NCI-H2227 (cell line): ENCODE measurements at regions not wholly inside any gene's neighbourhood (a gene's known extent, or its start where the extent isn't known, plus 50 kb on each side); places are given as distances from the start of the nearest gene placed in this dataset.
"Not testable (repeated sequence)": the region's sequence is repeated elsewhere in the genome, so short reads cannot be mapped to it uniquely, and the experiment has no call there.

Experiments
- DNase-seq: peaks from one replicate; lab custom pipeline; 2025; ENCODE audit not compliant: unreplicated experiment; lab: John Stamatoyannopoulos, UW

DNA sequence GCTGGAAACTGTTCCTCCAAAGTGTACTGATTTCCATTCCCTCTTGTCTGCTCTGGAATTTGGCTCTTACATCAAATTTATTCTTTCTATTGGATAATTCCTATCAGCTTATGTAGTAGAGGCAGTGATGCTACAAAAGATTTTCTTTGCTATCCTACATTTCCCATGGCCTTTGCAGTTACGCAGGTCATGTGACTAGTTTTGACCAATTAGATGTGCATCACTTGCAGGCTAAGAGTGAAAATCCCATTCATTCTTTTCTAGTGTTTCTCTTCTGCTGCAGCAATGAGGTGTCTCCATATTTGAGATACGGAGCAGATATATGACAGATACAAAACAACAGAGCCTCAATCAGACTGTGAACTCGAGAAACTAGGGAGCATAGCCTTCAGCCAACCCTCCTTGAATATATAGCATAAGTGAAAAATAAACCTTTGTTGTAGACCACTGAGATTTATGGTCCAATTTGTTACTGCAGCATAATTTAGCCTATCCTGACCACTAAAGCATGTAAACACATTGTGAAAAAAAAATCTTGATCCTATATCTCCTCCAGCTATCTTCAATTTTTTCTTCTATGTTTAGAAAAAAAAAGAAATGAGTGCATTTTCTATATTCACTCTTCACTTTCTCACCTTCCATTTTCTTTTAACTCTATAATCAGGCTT, 102.0 kb downstream of the HNMT start:
- no peak for DNase-seq

- DNase-seq, result no peak
Observed at GRCh38 chr2:138066841-138067240, 102.6 kb downstream of the HNMT start.

DNA sequence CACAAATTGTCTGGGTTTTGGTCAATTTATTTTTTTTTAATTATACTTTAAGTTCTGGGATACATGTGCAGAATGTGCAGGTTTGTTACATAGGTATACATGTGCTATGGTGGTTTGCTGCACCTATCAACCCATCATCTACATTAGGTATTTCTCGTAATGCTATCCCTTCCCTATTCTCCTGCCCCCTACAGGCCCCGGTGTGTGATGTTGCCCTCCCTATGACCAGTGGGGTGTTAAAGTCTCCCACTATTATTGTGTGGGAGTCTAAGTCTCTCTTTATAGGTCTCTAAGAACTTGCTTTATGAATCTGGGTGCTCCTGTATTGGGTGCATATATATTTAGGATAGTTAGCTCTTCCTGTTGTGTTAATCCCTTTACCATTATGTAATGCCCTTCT, 104.4 kb downstream of the HNMT start:
- not testable (repeated sequence) for DNase-seq

- DNase-seq, result not testable (repeated sequence)
Observed at GRCh38 chr2:138071042-138071719, 106.9 kb downstream of the HNMT start.

GRCh38 chr2:138071720-138072719, 107.7 kb downstream of the HNMT start:
- DNase-seq, result peak; percentile 39

DNA sequence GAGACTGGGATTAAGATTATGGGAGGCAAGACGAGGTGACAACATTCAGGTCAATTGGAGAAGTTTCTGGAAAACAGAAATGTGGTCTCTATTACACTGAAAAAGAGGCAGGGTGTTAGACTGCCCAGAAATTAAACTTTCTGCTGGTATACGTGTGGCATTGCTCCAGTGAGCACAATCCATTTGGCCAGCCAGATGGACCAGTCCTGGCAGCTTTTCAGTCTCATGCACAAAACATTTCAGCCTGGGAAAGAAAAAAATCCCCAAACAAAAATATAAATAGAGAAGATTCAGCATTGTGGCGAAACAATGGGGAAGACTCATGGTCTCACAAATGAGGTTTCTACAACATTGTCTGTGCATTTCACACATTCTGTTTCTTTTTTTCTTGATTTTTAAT, 113.9 kb downstream of the HNMT start:
- DNase-seq, result no peak

- no peak for DNase-seq
Observed at GRCh38 chr2:138079976-138080375, 115.7 kb downstream of the HNMT start.

DNA sequence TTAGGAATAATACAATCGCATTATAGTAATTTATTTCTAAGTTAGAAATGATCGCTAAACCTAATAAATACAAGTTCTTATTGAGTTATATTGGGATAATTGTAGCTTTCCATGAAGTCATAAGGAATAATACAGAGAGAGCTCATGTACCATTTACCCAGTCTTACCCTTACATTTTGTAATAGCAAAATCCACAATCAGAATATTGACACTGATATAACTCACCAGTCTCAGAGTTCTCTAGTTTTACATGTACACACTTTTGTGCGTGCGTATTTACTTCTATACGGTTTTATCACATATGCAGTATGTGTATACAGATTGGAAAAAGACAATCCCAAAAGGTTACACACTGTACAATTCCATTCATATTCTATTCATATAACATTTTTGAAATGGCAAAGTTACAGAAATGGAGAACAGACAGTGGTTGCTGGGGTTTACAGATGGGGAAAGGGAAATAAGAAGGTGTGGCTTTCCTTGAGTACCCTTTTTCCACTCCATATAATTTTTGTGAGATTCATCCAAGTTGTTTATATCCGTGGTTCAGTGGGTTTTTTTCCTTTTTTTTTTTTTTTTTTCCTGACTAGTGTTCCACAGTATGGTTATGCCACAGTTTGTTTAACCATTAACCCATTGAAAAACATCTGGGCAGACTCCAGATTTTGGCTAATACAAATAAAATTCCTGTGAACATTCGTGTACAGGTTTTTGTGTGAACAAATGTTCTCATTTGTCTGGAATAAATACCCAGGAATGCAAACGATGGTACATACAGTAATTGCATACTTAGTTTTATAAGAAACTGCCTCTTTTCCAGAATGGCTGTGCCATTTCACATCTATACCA, 117.2 kb downstream of the HNMT start:
- DNase-seq, result no peak

DNA sequence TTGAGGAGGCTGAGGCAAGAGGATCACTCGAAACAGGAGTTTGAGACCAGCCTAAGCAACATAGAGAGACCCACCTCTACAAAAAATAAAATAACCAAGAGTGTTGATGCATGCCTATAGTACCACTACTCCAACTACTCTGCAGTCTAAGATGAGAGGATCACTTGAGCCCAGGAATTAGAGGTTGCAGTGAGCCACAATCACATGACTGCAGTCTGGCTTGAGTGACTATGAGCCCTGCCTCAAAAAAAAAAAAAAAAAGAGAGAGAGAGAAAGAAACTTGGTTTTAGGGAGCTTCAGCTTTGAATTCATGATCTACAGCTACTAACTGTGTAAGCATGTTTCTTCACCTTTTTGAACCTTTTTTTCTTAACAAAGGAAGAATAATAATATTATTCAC, 119.9 kb downstream of the HNMT start:
- no peak for DNase-seq

DNA sequence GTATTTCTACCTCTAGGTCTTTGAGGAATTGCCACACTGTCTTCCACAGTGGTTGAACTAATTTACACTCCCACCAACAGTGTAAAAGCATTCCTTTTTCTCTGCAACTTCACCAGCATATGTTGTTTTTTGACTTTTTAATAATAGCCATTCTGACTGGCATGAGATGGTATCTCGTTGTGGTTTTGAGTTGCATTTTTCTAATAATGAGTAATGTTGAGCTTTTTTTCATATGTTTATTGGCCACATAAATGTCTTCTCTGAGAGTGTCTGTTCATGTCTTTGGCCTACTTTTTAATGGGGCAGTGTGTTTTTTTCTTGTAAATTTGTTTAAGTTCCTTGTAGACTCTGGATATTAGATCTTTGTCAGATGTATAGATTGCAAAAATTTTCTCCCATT, 121.2 kb downstream of the HNMT start:
- not testable (repeated sequence) for DNase-seq

- no peak for DNase-seq
Observed at GRCh38 chr2:138086576-138086975, 122.3 kb downstream of the HNMT start.

- peak; percentile 57 for DNase-seq
Observed at GRCh38 chr2:138087751-138088593, 123.7 kb downstream of the HNMT start.

GRCh38 chr2:138090330-138090729, 126.1 kb downstream of the HNMT start:
- DNase-seq, result peak; percentile 39

GRCh38 chr2:138093455-138093854, 129.2 kb downstream of the HNMT start:
- no peak for DNase-seq

GRCh38 chr2:138094031-138094430, 129.8 kb downstream of the HNMT start:
- no peak for DNase-seq

GRCh38 chr2:138095336-138095735, 131.1 kb downstream of the HNMT start:
- DNase-seq, result no peak

DNA sequence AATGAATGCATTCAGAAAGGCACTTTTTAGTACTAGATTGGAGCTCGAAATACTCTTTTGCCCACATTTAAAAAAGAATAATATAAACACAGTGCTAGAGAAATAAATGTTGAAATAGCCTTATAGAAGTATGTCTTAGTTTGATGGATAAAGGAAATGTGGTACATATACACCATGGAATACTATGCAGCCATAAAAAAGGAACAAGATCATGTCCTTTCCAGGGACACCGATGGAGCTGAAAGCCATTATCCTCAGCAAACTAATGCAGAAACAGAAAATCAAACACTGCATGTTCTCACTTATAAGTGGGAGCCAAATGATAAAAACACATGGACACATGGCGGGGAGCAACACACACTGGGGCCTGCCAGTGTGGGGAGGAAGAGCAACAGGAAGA, 135.0 kb downstream of the HNMT start:
- not testable (repeated sequence) for DNase-seq

DNA sequence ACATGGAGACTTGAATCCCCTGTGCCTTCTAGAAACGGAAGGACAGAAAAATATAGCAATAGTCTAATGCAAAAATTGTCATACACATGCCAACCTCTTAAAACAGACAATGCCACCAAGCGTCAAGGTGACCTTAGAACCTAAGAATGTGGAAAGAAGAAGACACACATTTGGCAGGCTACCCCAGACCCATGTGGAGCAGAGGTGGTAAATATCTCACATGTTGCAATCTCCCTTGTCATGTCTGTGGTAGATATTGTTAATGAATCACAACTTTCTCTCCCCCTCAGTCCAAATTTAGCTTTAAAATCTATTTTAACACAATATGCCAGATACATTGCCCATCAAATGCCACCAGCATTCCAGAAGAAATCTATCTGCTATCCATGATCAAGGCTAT, 137.4 kb downstream of the HNMT start:
- no peak for DNase-seq

- DNase-seq, result no peak
Observed at GRCh38 chr2:138102664-138103063, 138.4 kb downstream of the HNMT start.

- DNase-seq, result no peak
Observed at GRCh38 chr2:138103156-138103555, 138.9 kb downstream of the HNMT start.
